H9 (cell line): ENCODE measurements at regions not wholly inside any gene's neighbourhood (a gene's known extent, or its start where the extent isn't known, plus 50 kb on each side); places are given as distances from the start of the nearest gene placed in this dataset.

Source experiments
- DNase-seq: peaks from one replicate; pipeline ENCODE4 v3.0.0-alpha.2; 2017
- H2AFZ ChIP-seq: one replicate; pipeline ENCODE4 v1.6.1; 2013; ENCODE audit warnings: mild to moderate bottlenecking, low read length, control low read depth, moderate library complexity
- H2AK5ac ChIP-seq: 2 replicates; pipeline ENCODE4 v1.6.1; 2013; ENCODE audit warnings: low read length, control low read depth, mixed read lengths; ENCODE audit not compliant: insufficient read length
- H2BK120ac ChIP-seq: one replicate; pipeline ENCODE4 v1.6.1; 2013; ENCODE audit warnings: low read depth, mild to moderate bottlenecking, low read length, control low read depth, inconsistent platforms; ENCODE audit not compliant: poor library complexity, severe bottlenecking
- H2BK12ac ChIP-seq: 2 replicates; pipeline ENCODE4 v1.6.1; 2013; ENCODE audit warnings: low read length, control low read depth, mixed read lengths, low read depth; ENCODE audit not compliant: insufficient read length
- H2BK15ac ChIP-seq: 2 replicates; pipeline ENCODE4 v1.6.1; 2013; ENCODE audit warnings: low read depth, low read length, control low read depth
- H2BK20ac ChIP-seq: one replicate; pipeline ENCODE4 v1.6.1; 2013; ENCODE audit warnings: low read depth, mild to moderate bottlenecking, low read length, control low read depth, inconsistent platforms; ENCODE audit not compliant: poor library complexity, severe bottlenecking
- H2BK5ac ChIP-seq: 2 replicates; pipeline ENCODE4 v1.6.1; 2013; ENCODE audit warnings: low read length, control low read depth, mixed read lengths; ENCODE audit not compliant: insufficient read length
- H3K14ac ChIP-seq: 2 replicates; pipeline ENCODE4 v1.6.1; 2013; ENCODE audit warnings: low read length, control low read depth; ENCODE audit not compliant: insufficient read depth
- H3K18ac ChIP-seq: 2 replicates; pipeline ENCODE4 v1.6.1; 2013; ENCODE audit warnings: low read depth, mild to moderate bottlenecking, mixed read lengths, low read length, control low read depth; ENCODE audit not compliant: insufficient read length
- H3K23ac ChIP-seq: 2 replicates; pipeline ENCODE4 v1.6.1; 2013; ENCODE audit warnings: low read length, control low read depth, mixed read lengths, low read depth; ENCODE audit not compliant: insufficient read length
- H3K23me2 ChIP-seq: 2 replicates; pipeline ENCODE4 v1.6.1; 2013; ENCODE audit warnings: low read depth, mild to moderate bottlenecking, mixed read lengths, low read length, control low read depth; ENCODE audit not compliant: insufficient read length, poor library complexity, severe bottlenecking
- H3K27ac ChIP-seq: 2 replicates; pipeline ENCODE4 v1.5.1; 2013; ENCODE audit warnings: low read length, control low read depth, mixed read lengths, low read depth; ENCODE audit not compliant: insufficient read length
- H3K27me3 ChIP-seq: 2 replicates; pipeline ENCODE4 v1.6.1; 2013; ENCODE audit warnings: low read length, control low read depth, inconsistent platforms; ENCODE audit not compliant: insufficient read depth
- H3K4ac ChIP-seq: 2 replicates; pipeline ENCODE4 v1.6.1; 2013; ENCODE audit warnings: low read depth, mild to moderate bottlenecking, control low read depth, inconsistent platforms, low read length, moderate library complexity
- H3K4me1 ChIP-seq: 2 replicates; pipeline ENCODE4 v1.6.1; 2013; ENCODE audit warnings: low read length, control low read depth, inconsistent platforms; ENCODE audit not compliant: insufficient read depth
- H3K4me2 ChIP-seq: 2 replicates; pipeline ENCODE4 v1.6.1; 2013; ENCODE audit warnings: low read length, control low read depth, mixed read lengths; ENCODE audit not compliant: insufficient read length, insufficient read depth
- H3K56ac ChIP-seq: 2 replicates; pipeline ENCODE4 v1.6.1; 2013; ENCODE audit warnings: low read depth, mild to moderate bottlenecking, mixed read lengths, low read length, control low read depth; ENCODE audit not compliant: insufficient read length
- H3K79me1 ChIP-seq: 2 replicates; pipeline ENCODE4 v1.6.1; 2013; ENCODE audit warnings: low read depth, mild to moderate bottlenecking, moderate library complexity, low read length, control low read depth, inconsistent platforms; ENCODE audit not compliant: insufficient read depth, poor library complexity, severe bottlenecking
- H3K79me2 ChIP-seq: 2 replicates; pipeline ENCODE4 v1.6.1; 2013; ENCODE audit warnings: low read length, control low read depth, inconsistent platforms; ENCODE audit not compliant: insufficient read depth
- H3K9ac ChIP-seq: 2 replicates; pipeline ENCODE4 v1.6.1; 2013; ENCODE audit warnings: low read length, control low read depth, mixed read lengths; ENCODE audit not compliant: insufficient read length; ENCODE audit errors: extremely low read depth
- H3K9me3 ChIP-seq: one replicate; pipeline ENCODE4 v1.6.1; 2013; ENCODE audit warnings: low read depth, low read length, inconsistent platforms; ENCODE audit not compliant: control insufficient read depth
- H3T11ph ChIP-seq: one replicate; pipeline ENCODE4 v1.6.1; 2013; ENCODE audit warnings: mild to moderate bottlenecking, low read length, control low read depth, inconsistent platforms
- H4K20me1 ChIP-seq: one replicate; pipeline ENCODE4 v1.6.1; 2013; ENCODE audit not compliant: control insufficient read depth, insufficient read length, insufficient read depth
- H4K5ac ChIP-seq: 2 replicates; pipeline ENCODE4 v1.6.1; 2013; ENCODE audit warnings: low read depth, mild to moderate bottlenecking, mixed read lengths, low read length, control low read depth; ENCODE audit not compliant: insufficient read length
- H4K8ac ChIP-seq: replicated peaks from 2 replicates; pipeline ENCODE4 v1.6.1; 2013; ENCODE audit warnings: low read length, control low read depth, mixed read lengths, low read depth; ENCODE audit not compliant: insufficient read length
- H4K91ac ChIP-seq: 2 replicates; pipeline ENCODE4 v1.6.1; 2013; ENCODE audit warnings: low read depth, mild to moderate bottlenecking, moderate library complexity, mixed read lengths, low read length, control low read depth; ENCODE audit not compliant: insufficient read length
- H3K27ac Mint-ChIP-seq, 3 experiments: 2 replicates in 2 of 3; 3 replicates in 1 of 3; pipeline ENCODE4 v1.8.0; 2020 to 2021; ENCODE audit warnings: mixed read lengths in 3 of 3, mild to moderate bottlenecking in 1 of 3, moderate library complexity in 1 of 3
- H3K27me3 Mint-ChIP-seq: 2 replicates; pipeline ENCODE4 v1.8.0; 2021; ENCODE audit warnings: low read depth, mild to moderate bottlenecking, moderate library complexity, mixed read lengths
- H3K36me3 Mint-ChIP-seq, 3 experiments: 2 replicates in 2 of 3; 3 replicates in 1 of 3; pipeline ENCODE4 v1.8.0; 2020 to 2021; ENCODE audit warnings: low read depth in 3 of 3, mixed read lengths in 3 of 3; ENCODE audit not compliant: insufficient read depth in 1 of 3
- H3K4me1 Mint-ChIP-seq, 2 experiments: 2 replicates each; pipeline ENCODE4 v1.8.0; 2020; ENCODE audit warnings: mixed read lengths in 2 of 2
- H3K4me3 Mint-ChIP-seq, 2 experiments: 2 replicates in 1 of 2; 3 replicates in 1 of 2; pipeline ENCODE4 v1.8.0; 2020 to 2021; ENCODE audit warnings: mild to moderate bottlenecking in 2 of 2, mixed read lengths in 2 of 2, moderate library complexity in 1 of 2
- H3K9me3 Mint-ChIP-seq, 2 experiments: 2 replicates in 1 of 2; 3 replicates in 1 of 2; pipeline ENCODE4 v1.8.0; 2020; ENCODE audit warnings: mild to moderate bottlenecking in 2 of 2, mixed read lengths in 2 of 2, moderate library complexity in 1 of 2
- WGBS: extraction: QIAGEN DNeasy Blood & Tissue Kit; methylation state at CpG from one replicate; pipeline ENCODE4 v1.1.7; 2013; ENCODE audit warnings: missing lambda C conversion rate, low lambda C conversion rate, mixed read lengths; ENCODE audit not compliant: insufficient read length; ENCODE audit errors: extremely low coverage; 5-methylcytosine and 5-hydroxymethylcytosine counted together
- TF ChIP-seq, protein P1 (sequence below): fragments of 200-600 bp; sonication (generic); conservative IDR thresholded peaks from 3 replicates; pipeline ENCODE4 v1.8.0; 2021; ENCODE audit warnings: antibody characterized with exemption, mild to moderate bottlenecking

DNA sequence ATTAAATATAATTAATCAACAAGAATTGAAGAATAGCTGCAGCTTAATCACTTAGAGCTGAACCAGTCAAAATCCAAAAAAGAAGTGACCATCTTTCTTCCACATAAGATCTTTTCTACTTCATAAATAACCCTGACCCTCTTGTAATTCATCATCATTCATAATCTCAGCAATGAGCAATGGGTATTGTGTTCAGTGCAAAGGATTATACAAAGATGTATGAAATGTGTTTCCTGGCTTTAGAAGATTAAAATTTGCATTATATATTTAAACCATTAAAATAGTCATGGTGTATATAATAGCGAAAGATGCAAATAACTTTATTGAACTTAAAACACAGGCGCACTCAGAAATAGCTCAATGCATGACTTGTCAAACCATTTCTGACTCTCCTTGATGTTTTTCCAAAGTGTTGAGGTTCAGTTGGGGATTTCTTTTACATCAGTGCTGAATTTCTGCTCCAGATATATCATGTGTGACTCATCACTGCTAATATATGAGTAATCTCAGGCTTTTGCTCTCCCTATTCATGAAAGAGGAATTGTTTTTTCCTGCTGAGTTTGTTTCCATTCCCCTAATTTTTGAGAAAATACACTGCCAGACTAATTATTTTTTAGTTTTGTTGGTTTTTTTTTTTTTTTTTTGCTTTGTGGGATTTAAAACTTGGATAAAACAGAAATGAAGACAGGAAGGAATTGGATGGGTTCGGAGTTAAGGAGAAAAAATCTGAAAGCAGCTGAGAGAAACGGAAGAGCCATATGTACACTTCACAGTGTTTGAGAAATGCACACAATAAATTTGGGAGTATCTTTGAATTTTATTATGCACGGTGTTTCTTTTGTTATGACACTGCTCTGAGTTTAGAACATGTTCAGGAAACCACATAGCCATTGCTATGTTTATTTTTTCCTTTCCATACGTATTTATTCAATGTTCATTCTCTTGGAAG lies 290.1 kb upstream of the PCDH7 start:
- Histone ChIP-seq H2AFZ (no peak overlapping the region), H2BK15ac (no peak overlapping the region), H2AK5ac (no peak overlapping the region), H2BK5ac (no peak overlapping the region), H3K14ac (no peak overlapping the region), H2BK20ac (no peak overlapping the region), H3T11ph (no peak overlapping the region), H3K56ac (no peak overlapping the region), H3K18ac (no peak overlapping the region), H3K23me2 (no peaks in the 10 kb centered on the region), H4K20me1 (no peaks in the 10 kb centered on the region), H2BK12ac (no peak overlapping the region), H4K8ac (no peak overlapping the region), H3K27me3 (no peaks in the 10 kb centered on the region), H3K9ac (no peak overlapping the region), H3K27ac (no peak overlapping the region), H4K5ac (no peak overlapping the region), H2BK120ac (no peak overlapping the region), H3K79me2 (no peaks in the 10 kb centered on the region), H3K4me1 (no peaks in the 10 kb centered on the region), H3K4me2 (no peak overlapping the region), H3K9me3 (no peaks in the 10 kb centered on the region), H4K91ac (no peak overlapping the region), H3K79me1 (no peaks in the 10 kb centered on the region), H3K23ac (no peak overlapping the region), H3K4ac (no peak overlapping the region)
- Mint-ChIP-seq H3K4me3 (no peak overlapping the region), H3K36me3 (peaks cover 0 to 5% (median 0%) of the 10 kb centered on the region in 3 experiments; a peak in 3 of 7 replicates), H3K27ac (peak overlapping the region in 1 of 3 experiments; percentile 51; a peak in 1 of 7 replicates), H3K4me1 (no peaks in the 10 kb centered on the region), H3K9me3 (peaks cover 3 to 5% of the 10 kb centered on the region in 2 experiments; a peak in 4 of 5 replicates), H3K27me3 (no peaks in the 10 kb centered on the region)
- TF ChIP-seq, protein P1, sequence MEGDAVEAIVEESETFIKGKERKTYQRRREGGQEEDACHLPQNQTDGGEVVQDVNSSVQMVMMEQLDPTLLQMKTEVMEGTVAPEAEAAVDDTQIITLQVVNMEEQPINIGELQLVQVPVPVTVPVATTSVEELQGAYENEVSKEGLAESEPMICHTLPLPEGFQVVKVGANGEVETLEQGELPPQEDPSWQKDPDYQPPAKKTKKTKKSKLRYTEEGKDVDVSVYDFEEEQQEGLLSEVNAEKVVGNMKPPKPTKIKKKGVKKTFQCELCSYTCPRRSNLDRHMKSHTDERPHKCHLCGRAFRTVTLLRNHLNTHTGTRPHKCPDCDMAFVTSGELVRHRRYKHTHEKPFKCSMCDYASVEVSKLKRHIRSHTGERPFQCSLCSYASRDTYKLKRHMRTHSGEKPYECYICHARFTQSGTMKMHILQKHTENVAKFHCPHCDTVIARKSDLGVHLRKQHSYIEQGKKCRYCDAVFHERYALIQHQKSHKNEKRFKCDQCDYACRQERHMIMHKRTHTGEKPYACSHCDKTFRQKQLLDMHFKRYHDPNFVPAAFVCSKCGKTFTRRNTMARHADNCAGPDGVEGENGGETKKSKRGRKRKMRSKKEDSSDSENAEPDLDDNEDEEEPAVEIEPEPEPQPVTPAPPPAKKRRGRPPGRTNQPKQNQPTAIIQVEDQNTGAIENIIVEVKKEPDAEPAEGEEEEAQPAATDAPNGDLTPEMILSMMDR = no peak
- no CpG with 5 or more reads among the region's 6 CpGs for WGBS
- no peak for DNase-seq
